ENCODE measurements at regions not wholly inside any gene's neighbourhood (a gene's known extent, or its start where the extent isn't known, plus 50 kb on each side); places are given as distances from the start of the nearest gene placed in this dataset.

- Mint-ChIP-seq H3K9me3 (no peaks in the 10 kb centered on the region), H3K27me3 (peaks cover 2% of the 10 kb centered on the region), H3K4me1 (ENCODE audit: low read depth) (no peaks in the 10 kb centered on the region), H3K36me3 (ENCODE audit: low read depth) (no peaks in the 10 kb centered on the region), H3K27ac (no peak overlapping the region), H3K4me3 (no peak overlapping the region)
- ATAC-seq, result no peak
- intact Hi-C loops (cut with micrococcal nuclease), result no loop called here
- CTCF ChIA-PET, result no interaction called here
- POLR2A ChIA-PET, result no interaction called here
- no peak for DNase-seq
- no peak for TF ChIP-seq CTCF (IDR thresholded peaks at IDR 0.05)
Observed at GRCh38 chr20:48148020-48148419, 362.7 kb upstream of the SULF2 start.

DNA sequence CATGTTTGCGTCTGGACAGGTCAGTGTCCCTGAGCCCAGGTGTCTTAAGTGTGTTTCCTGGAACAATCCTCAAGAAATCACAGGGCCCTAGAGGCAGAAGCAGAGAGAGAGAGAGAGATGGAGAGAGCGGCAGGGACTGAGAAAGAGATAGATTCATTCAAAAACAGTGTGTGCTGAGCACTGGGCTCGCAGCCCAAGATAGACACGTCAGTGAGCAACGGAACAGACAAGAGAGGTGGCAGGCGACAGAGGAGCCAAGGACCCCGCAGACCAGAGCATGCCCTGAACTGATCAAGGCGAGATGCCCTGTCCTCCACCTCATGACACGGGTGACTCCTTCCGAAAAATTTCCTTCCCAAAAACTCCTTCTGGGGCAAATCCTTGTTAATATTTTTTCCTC lies 362.0 kb upstream of the SULF2 start:
- TF ChIP-seq CTCF (IDR thresholded peaks at IDR 0.05), result no peak
- Mint-ChIP-seq H3K36me3 (ENCODE audit: low read depth) (no peaks in the 10 kb centered on the region), H3K9me3 (no peaks in the 10 kb centered on the region), H3K4me1 (ENCODE audit: low read depth) (no peaks in the 10 kb centered on the region), H3K27me3 (peaks cover under 1% of the 10 kb centered on the region), H3K4me3 (no peak overlapping the region), H3K27ac (no peak overlapping the region)
- POLR2A ChIA-PET, result no interaction called here
- ATAC-seq, result no peak
- intact Hi-C loops (cut with micrococcal nuclease), result no loop called here
- CTCF ChIA-PET, result no interaction called here
- no peak for DNase-seq

- no peaks in the 10 kb centered on the region for H3K36me3 Mint-ChIP-seq (ENCODE audit: low read depth)
- intact Hi-C loops (cut with micrococcal nuclease), result no loop called here
- H3K4me1 Mint-ChIP-seq (ENCODE audit: low read depth), result no peaks in the 10 kb centered on the region
- H3K4me3 Mint-ChIP-seq, result no peak overlapping the region
- TF ChIP-seq CTCF (IDR thresholded peaks at IDR 0.05), result no peak
- H3K9me3 Mint-ChIP-seq, result no peaks in the 10 kb centered on the region
- ATAC-seq, result no peak
- no peaks in the 10 kb centered on the region for H3K27me3 Mint-ChIP-seq
- ChIA-PET CTCF (no interaction called here), POLR2A (no interaction called here)
- no peak overlapping the region for H3K27ac Mint-ChIP-seq
- DNase-seq, result no peak
Observed at GRCh38 chr20:48146877-48147276, 361.6 kb upstream of the SULF2 start.

DNA sequence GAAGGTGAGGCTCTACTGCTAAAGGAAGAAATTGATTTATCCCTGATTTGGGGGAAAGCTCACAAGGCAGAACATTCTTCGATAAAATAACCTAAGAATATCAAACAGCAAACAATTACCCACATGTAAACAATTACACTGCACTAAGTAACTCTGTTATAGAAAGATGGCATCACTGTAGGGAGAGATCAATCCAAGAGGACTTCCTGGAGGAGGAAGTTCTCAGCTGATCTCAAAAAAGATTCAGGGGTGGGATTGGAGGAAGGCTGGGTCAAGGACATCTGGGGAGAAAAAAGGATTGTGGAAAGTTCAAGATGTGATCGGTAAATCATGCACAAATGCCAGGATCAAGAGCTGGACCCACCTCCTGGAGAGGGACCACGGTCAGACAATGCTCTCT lies 361.0 kb upstream of the SULF2 start:
- intact Hi-C loops (cut with micrococcal nuclease), result no loop called here
- Mint-ChIP-seq H3K9me3 (no peaks in the 10 kb centered on the region), H3K4me1 (ENCODE audit: low read depth) (no peaks in the 10 kb centered on the region), H3K27me3 (no peaks in the 10 kb centered on the region), H3K36me3 (ENCODE audit: low read depth) (no peaks in the 10 kb centered on the region), H3K27ac (no peak overlapping the region), H3K4me3 (no peak overlapping the region)
- no peak for ATAC-seq
- CTCF ChIA-PET, result no interaction called here
- no peak for DNase-seq
- POLR2A ChIA-PET, result no interaction called here
- TF ChIP-seq CTCF (IDR thresholded peaks at IDR 0.05), result no peak

DNA sequence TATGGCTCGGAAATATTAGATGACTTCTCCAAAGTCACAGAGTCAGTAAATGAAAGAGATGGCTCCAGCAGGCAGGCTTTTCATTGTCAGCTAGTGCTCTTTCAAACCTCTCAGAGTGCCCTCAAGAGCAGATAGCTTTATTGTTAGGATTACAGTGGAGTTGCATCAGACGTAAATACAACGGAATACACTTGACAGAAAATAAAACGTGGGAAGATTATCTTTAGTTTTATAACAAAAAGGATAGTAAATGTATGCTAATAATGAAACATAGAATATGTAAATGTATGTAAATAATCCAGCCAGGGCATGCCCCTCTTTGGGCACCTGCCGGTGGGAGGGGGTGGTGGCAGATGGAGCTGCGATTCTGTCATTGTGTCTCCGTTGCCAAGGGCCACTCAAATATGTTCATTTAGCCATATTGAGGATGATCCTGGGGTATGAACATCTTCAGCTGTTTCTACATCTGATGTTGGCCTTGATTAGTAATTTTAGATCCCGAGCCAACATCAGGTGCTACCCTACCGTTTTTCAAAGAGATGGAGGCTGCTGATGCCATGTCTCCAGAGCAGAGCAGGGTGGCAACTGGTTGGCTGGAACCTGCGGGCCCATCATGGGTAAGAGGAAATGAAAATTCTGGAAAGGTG lies 358.3 kb upstream of the SULF2 start:
- H3K27ac Mint-ChIP-seq, result no peak overlapping the region
- ATAC-seq (no peak), DNase-seq (no peak)
- H3K36me3 Mint-ChIP-seq (ENCODE audit: low read depth), result no peaks in the 10 kb centered on the region
- no peaks in the 10 kb centered on the region for H3K9me3 Mint-ChIP-seq
- no peak for TF ChIP-seq CTCF (IDR thresholded peaks at IDR 0.05)
- intact Hi-C loops (cut with micrococcal nuclease), result no loop called here
- H3K4me3 Mint-ChIP-seq, result no peak overlapping the region
- CTCF ChIA-PET, result no interaction called here
- no peaks in the 10 kb centered on the region for H3K4me1 Mint-ChIP-seq (ENCODE audit: low read depth)
- H3K27me3 Mint-ChIP-seq, result no peaks in the 10 kb centered on the region
- POLR2A ChIA-PET, result no interaction called here
